Peyer's patch (tissue), 4 donors: ENCODE measurements at regions not wholly inside any gene's neighbourhood (a gene's known extent, or its start where the extent isn't known, plus 50 kb on each side); places are given as distances from the start of the nearest gene placed in this dataset.
A peak's percentile ranks its signal among the peaks of the same experiment; 100 is the strongest.

Source experiments
- DNase-seq, 3 donors: peaks; one replicate each; pipeline ENCODE4 v3.0.0-alpha.2; 2017 to 2019
- H3K27ac ChIP-seq, 4 donors: fragments of 200-600 bp; sonication (generic); one replicate each; pipeline ENCODE4 v1.5.1; 2016 to 2019
- H3K27me3 ChIP-seq, 2 donors: fragments of 200-600 bp; sonication (generic); one replicate each; pipeline ENCODE4 v1.5.1; 2019
- H3K36me3 ChIP-seq, 3 donors: fragments of 200-600 bp; sonication (generic); one replicate each; pipeline ENCODE4 v1.5.1; 2016 to 2019
- H3K4me1 ChIP-seq, 4 donors: fragments of 200-600 bp; sonication (generic); one replicate each; pipeline ENCODE4 v1.5.1; 2016 to 2019
- H3K4me3 ChIP-seq, 4 donors: fragments of 200-600 bp; sonication (generic); 1 replicate in 3 of 4; 2 replicates in 1 of 4; pipeline ENCODE4 v1.5.1; 2016 to 2019; ENCODE audit warnings: mild to moderate bottlenecking in 1 of 4
- H3K9me3 ChIP-seq, 4 donors: fragments of 200-600 bp; sonication (generic); one replicate each; pipeline ENCODE4 v1.5.1; 2016 to 2019; ENCODE audit warnings: mild to moderate bottlenecking in 1 of 4
- POLR2A ChIP-seq, 2 donors: fragments of 450-650 bp; IDR thresholded peaks; one replicate each; pipeline ENCODE4 v1.5.1; 2017; ENCODE audit warnings: antibody characterized with exemption in 2 of 2, mild to moderate bottlenecking in 2 of 2, moderate library complexity in 2 of 2
- TF ChIP-seq, protein P1 (sequence below), 6 experiments: fragments of 450-650 bp in 4 of 6; fragments of 200-600 bp in 2 of 6; sonication (generic) in 1 of 6; IDR thresholded peaks; one replicate each; pipeline ENCODE4 v1.5.1; 2017 to 2019; ENCODE audit warnings: antibody characterized with exemption in 6 of 6, mild to moderate bottlenecking in 3 of 6, moderate library complexity in 1 of 6

DNA sequence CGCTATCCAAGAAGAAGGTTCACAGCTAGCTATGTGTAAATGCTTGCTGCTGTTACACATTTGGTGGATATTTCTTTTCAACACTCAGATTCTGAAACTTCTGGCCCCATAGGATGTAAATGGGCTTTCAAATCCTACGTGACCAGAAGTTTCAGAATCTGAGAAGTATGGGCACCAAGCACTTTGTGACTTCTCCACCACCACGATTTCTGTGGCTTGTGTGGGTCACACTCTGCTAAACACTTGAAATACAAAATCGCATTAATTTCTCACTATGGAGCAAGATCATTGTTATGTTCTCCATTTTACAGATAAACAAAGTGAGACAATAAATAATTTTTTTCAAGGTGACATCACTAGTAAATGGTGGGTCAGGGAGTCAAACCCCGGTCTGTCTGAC is 259.4 kb upstream of the JADE1 start:
- H3K9me3 ChIP-seq = no peaks in the 10 kb centered on the region
- no peak overlapping the region for H3K4me3 ChIP-seq
- no peaks in the 10 kb centered on the region for H3K36me3 ChIP-seq
- peaks cover 0 to 9% (median 0%) of the 10 kb centered on the region in 4 donors for H3K4me1 ChIP-seq
- no peak for TF ChIP-seq POLR2A (IDR thresholded peaks at IDR 0.05)
- TF ChIP-seq, protein P1, sequence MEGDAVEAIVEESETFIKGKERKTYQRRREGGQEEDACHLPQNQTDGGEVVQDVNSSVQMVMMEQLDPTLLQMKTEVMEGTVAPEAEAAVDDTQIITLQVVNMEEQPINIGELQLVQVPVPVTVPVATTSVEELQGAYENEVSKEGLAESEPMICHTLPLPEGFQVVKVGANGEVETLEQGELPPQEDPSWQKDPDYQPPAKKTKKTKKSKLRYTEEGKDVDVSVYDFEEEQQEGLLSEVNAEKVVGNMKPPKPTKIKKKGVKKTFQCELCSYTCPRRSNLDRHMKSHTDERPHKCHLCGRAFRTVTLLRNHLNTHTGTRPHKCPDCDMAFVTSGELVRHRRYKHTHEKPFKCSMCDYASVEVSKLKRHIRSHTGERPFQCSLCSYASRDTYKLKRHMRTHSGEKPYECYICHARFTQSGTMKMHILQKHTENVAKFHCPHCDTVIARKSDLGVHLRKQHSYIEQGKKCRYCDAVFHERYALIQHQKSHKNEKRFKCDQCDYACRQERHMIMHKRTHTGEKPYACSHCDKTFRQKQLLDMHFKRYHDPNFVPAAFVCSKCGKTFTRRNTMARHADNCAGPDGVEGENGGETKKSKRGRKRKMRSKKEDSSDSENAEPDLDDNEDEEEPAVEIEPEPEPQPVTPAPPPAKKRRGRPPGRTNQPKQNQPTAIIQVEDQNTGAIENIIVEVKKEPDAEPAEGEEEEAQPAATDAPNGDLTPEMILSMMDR (IDR thresholded peaks at IDR 0.05) = no peak
- no peaks in the 10 kb centered on the region for H3K27me3 ChIP-seq
- no peak for DNase-seq
- H3K27ac ChIP-seq = no peak overlapping the region

DNA sequence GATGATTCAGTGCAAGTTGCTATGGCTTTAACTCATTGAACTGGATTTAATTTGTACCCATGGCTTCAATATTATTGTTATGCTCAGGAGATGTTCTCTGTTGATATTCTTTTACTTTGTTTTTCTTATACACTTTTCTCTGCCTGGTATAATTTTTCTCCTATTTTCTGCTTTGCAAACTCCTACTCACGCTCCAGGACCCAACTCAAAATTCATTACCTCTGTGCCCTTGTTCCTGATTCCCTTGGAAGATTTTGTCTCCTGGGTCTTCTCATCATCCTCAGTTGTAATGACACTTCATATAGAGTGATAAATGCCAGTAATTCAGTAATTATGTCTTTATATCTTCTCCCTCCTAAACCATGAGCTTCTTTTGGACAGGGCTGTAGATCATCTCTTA is 259.9 kb upstream of the JADE1 start:
- DNase-seq = no peak
- TF ChIP-seq, protein P1 (IDR thresholded peaks at IDR 0.05) = no peak
- TF ChIP-seq POLR2A (IDR thresholded peaks at IDR 0.05) = no peak
- H3K9me3 ChIP-seq = no peaks in the 10 kb centered on the region

DNA sequence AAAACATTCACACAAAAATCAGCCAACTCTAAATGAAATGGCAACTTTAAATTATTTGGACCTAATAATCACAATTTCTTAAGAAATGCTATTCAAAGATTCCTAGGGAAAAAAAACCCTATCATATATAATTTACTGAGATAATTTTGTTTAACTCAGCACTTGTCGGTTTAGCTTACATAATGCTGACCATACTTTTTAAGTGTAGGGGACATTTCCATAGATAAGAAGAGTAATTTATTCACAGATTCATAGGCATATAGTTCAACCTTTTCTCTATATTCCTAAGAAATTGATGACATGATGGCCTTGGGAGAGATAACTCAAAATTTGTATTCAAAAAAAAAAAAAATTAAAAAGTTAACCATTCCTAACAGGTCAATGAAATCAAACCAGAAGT is 260.8 kb upstream of the PGRMC2 start:
- DNase-seq = no peak
- no peaks in the 10 kb centered on the region for H3K9me3 ChIP-seq

More for the DNA sequence above, 259.9 kb upstream of the JADE1 start:
- Histone ChIP-seq H3K27me3 (no peaks in the 10 kb centered on the region), H3K27ac (no peak overlapping the region), H3K4me1 (peaks cover 0 to 9% (median 0%) of the 10 kb centered on the region in 4 donors), H3K4me3 (no peak overlapping the region), H3K36me3 (no peaks in the 10 kb centered on the region)

DNA sequence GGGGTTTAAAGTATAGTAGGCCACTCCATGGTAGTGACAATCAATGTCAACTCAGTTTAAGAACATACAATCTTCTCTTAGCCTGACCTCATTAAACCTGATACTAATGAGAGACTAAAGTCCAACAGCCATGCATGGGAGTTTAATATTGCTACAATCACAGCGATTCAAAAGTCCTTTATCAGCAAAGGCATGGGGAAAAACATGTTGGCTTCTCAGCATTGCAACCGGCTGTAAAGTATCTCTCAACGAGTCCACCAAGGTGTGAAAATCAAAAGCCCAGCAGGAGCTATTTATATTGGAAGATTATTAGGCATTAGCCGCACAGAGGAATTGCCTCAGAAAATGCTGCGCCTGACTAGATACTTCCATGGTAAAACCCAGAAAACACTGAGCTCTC is 256.7 kb upstream of the PGRMC2 start:
- Histone ChIP-seq H3K4me3 (no peak overlapping the region), H3K27ac (peak overlapping the region in 1 of 4 donors; percentile 18), H3K9me3 (no peaks in the 10 kb centered on the region), H3K36me3 (no peaks in the 10 kb centered on the region), H3K27me3 (no peaks in the 10 kb centered on the region), H3K4me1 (no peaks in the 10 kb centered on the region)
- TF ChIP-seq, protein P1 (IDR thresholded peaks at IDR 0.05) = no peak
- no peak for TF ChIP-seq POLR2A (IDR thresholded peaks at IDR 0.05)
- no peak for DNase-seq

More for the DNA sequence above, 260.8 kb upstream of the PGRMC2 start:
- H3K4me3 ChIP-seq = no peak overlapping the region
- no peaks in the 10 kb centered on the region for H3K27me3 ChIP-seq
- H3K36me3 ChIP-seq = no peaks in the 10 kb centered on the region
- H3K27ac ChIP-seq = no peak overlapping the region
- TF ChIP-seq POLR2A (IDR thresholded peaks at IDR 0.05) = no peak
- TF ChIP-seq, protein P1 (IDR thresholded peaks at IDR 0.05) = no peak
- no peaks in the 10 kb centered on the region for H3K4me1 ChIP-seq

DNA sequence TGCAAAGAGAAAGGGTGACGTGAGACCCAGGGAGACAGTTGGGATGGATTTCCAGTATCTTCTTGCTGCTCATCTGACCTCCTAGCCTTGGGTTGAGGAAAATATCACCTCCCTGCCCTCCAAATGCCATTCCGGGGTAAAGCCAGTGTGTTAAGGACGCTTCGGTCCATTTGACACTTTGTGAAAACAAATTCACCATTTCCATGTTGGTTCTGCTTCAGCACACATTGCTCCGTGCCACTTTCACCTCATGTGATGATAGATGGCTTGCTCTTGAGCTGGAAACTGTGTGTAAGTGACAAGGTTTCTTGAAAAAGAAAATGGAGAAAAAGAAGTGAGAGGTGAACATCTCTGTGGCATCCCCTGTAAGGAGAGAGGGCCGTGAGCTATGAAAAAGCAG is 256.1 kb upstream of the PGRMC2 start:
- Histone ChIP-seq H3K27ac (no peak overlapping the region), H3K4me3 (no peak overlapping the region), H3K36me3 (no peaks in the 10 kb centered on the region), H3K4me1 (no peaks in the 10 kb centered on the region), H3K9me3 (no peaks in the 10 kb centered on the region), H3K27me3 (no peaks in the 10 kb centered on the region)
- TF ChIP-seq, protein P1 (IDR thresholded peaks at IDR 0.05) = no peak
- no peak for TF ChIP-seq POLR2A (IDR thresholded peaks at IDR 0.05)
- no peak for DNase-seq

DNA sequence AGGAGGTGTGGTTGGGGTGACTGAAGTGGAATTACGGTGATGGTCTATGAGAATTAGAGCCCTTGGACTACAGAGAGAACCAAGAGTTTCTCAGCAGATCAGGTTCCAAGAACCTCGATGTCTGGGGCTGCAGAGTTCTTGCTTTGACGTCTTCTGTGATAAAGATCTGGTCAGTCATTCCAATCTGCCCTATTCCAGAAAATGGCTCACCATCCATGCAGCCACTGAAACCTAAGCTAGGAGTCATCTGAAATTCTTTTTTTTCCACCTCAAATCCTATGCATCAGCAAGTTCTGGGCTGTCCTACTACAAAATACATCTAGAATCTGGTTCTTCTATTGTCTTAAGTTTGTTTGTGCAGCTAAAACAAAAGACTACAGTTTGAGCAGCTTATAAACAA is 254.4 kb upstream of the PGRMC2 start:
- TF ChIP-seq, protein P1 (IDR thresholded peaks at IDR 0.05) = no peak
- no peak for TF ChIP-seq POLR2A (IDR thresholded peaks at IDR 0.05)
- Histone ChIP-seq H3K27me3 (no peaks in the 10 kb centered on the region), H3K9me3 (no peaks in the 10 kb centered on the region), H3K4me3 (no peak overlapping the region), H3K27ac (no peak overlapping the region), H3K36me3 (no peaks in the 10 kb centered on the region), H3K4me1 (no peaks in the 10 kb centered on the region)
- no peak for DNase-seq
